Endothelial cell of umbilical vein (primary cell): ENCODE measurements at regions not wholly inside any gene's neighbourhood (a gene's known extent, or its start where the extent isn't known, plus 50 kb on each side); places are given as distances from the start of the nearest gene placed in this dataset.

Experiments
- BruUV-seq: library from RNA; stranded (reverse); fragments of 400-500 nt; replicated peaks from 2 replicates; lab custom pipeline; 2021; lab: Mats Ljungman, UMichigan
- CTCF ChIA-PET: fragments of 300-600, 350-600 bp; sonication (Branson Sonifier 250); formaldehyde crosslinking; loops from one replicate; lab custom pipeline; 2021; ENCODE audit warnings: antibody characterized with exemption, inconsistent platforms; lab: Charles Lee
- POLR2A ChIA-PET: fragments of 300-600, 350-600 bp; sonication (Branson Sonifier 250); formaldehyde crosslinking; loops from one replicate; lab custom pipeline; 2021; ENCODE audit warnings: antibody characterized with exemption, inconsistent platforms; lab: Charles Lee
- DNase-seq: peaks from one replicate; pipeline ENCODE4 v3.0.0-alpha.2; 2011; ENCODE audit warnings: low read depth, low spot score
- FAIRE-seq: peaks from 2 replicates; lab custom pipeline; 2011; peaks lifted over from hg19 to GRCh38; lab: Jason Lieb, UNC
- H2AFZ ChIP-seq: 2 replicates; pipeline ENCODE4 v1.6.0; 2012; ENCODE audit warnings: low read depth, low read length, control low read depth, inconsistent platforms
- H3K27ac ChIP-seq: 2 replicates; pipeline ENCODE4 v1.5.1; 2011; ENCODE audit warnings: low read depth, mild to moderate bottlenecking, control low read depth, low read length, moderate library complexity; ENCODE audit not compliant: insufficient read depth
- H3K27me3 ChIP-seq, 2 experiments: 2 replicates each; pipeline versions ENCODE4 v1.6.0 to v1.6.1; 2011; ENCODE audit warnings: low read length in 2 of 2, mixed read lengths in 1 of 2; ENCODE audit not compliant: control insufficient read depth in 2 of 2, insufficient read depth in 2 of 2
- H3K36me3 ChIP-seq, 2 experiments: 2 replicates in 1 of 2; 3 replicates in 1 of 2; pipeline ENCODE4 v1.5.1; 2011; ENCODE audit warnings: low read length in 2 of 2, mild to moderate bottlenecking in 1 of 2, moderate library complexity in 1 of 2; ENCODE audit not compliant: control insufficient read depth in 2 of 2, insufficient read depth in 2 of 2; ENCODE audit errors: extremely low read depth in 1 of 2
- H3K4me1 ChIP-seq: 3 replicates; pipeline ENCODE4 v1.5.1; 2011; ENCODE audit warnings: mild to moderate bottlenecking, low read length; ENCODE audit not compliant: control insufficient read depth, insufficient read depth; ENCODE audit errors: extremely low read depth
- H3K4me2 ChIP-seq: 2 replicates; pipeline ENCODE4 v1.6.1; 2011; ENCODE audit warnings: low read length, control low read depth, mixed read lengths; ENCODE audit not compliant: insufficient read depth
- H3K4me3 ChIP-seq, 3 experiments: fragments of 200-600 bp in 1 of 3; sonication (generic), shearing (Covaris generic) in 1 of 3; replicated peaks in 1 of 3; 2 replicates each; pipeline ENCODE4 v1.5.1; 2011 to 2016; ENCODE audit warnings: control low read depth in 3 of 3, low read length in 3 of 3, mild to moderate bottlenecking in 2 of 3, inconsistent platforms in 1 of 3, low read depth in 1 of 3, moderate library complexity in 1 of 3; ENCODE audit not compliant: insufficient read depth in 1 of 3
- H3K79me2 ChIP-seq: 2 replicates; pipeline ENCODE4 v1.6.0; 2012; ENCODE audit warnings: low read length, inconsistent platforms; ENCODE audit not compliant: control insufficient read depth, insufficient read depth
- H3K9ac ChIP-seq: replicated peaks from 2 replicates; pipeline ENCODE3; 2011; ENCODE audit warnings: low read length, control low read depth; ENCODE audit not compliant: insufficient read depth; ENCODE audit errors: extremely low read depth
- H3K9me1 ChIP-seq: replicated peaks from 3 replicates; pipeline ENCODE4 v1.6.0; 2011; ENCODE audit warnings: mild to moderate bottlenecking, low read length; ENCODE audit not compliant: control insufficient read depth, insufficient read depth; ENCODE audit errors: extremely low read depth
- H3K9me3 ChIP-seq: replicated peaks from 2 replicates; pipeline ENCODE4 v1.5.1; 2012; ENCODE audit warnings: low read length, inconsistent platforms; ENCODE audit not compliant: control insufficient read depth, insufficient read depth
- H4K20me1 ChIP-seq: replicated peaks from 2 replicates; pipeline ENCODE3; 2011; ENCODE audit warnings: mild to moderate bottlenecking, low read length; ENCODE audit not compliant: control insufficient read depth, insufficient read depth; ENCODE audit errors: extremely low read depth
- EZH2 ChIP-seq: IDR thresholded peaks from 2 replicates; pipeline ENCODE4 v1.6.1; 2012; ENCODE audit warnings: borderline replicate concordance, low read depth, mild to moderate bottlenecking, moderate library complexity, low read length, inconsistent platforms; ENCODE audit not compliant: severe bottlenecking
- FOS ChIP-seq: IDR thresholded peaks from 2 replicates; pipeline ENCODE4 v1.6.1; 2011; ENCODE audit warnings: mild to moderate bottlenecking, low read length, moderate library complexity, borderline replicate concordance; ENCODE audit not compliant: insufficient read depth
- GATA2 ChIP-seq: IDR thresholded peaks from 2 replicates; pipeline ENCODE4 v1.7.0; 2011; ENCODE audit warnings: low read depth, mild to moderate bottlenecking, moderate library complexity, mixed read lengths, low read length; ENCODE audit not compliant: insufficient read length, insufficient read depth
- JUN ChIP-seq: IDR thresholded peaks from 2 replicates; pipeline ENCODE4 v1.6.1; 2011; ENCODE audit warnings: borderline replicate concordance, low read depth; ENCODE audit not compliant: insufficient read length, insufficient read depth
- MYC ChIP-seq: IDR thresholded peaks from one replicate; pipeline ENCODE4 v1.6.1; 2011; ENCODE audit warnings: mild to moderate bottlenecking, low read depth, low read length
- POLR2A ChIP-seq: IDR thresholded peaks from 2 replicates; pipeline ENCODE4 v1.6.1; 2012; ENCODE audit warnings: low read depth, mild to moderate bottlenecking, control low read depth, low read length
- POLR2AphosphoS5 ChIP-seq: IDR thresholded peaks from 2 replicates; pipeline ENCODE4 v1.6.1; 2012; ENCODE audit warnings: low read depth, mild to moderate bottlenecking, control low read depth, low read length, moderate library complexity; ENCODE audit not compliant: insufficient read depth
- dilution Hi-C: fragments of 300-500 bp; cut with MboI; formaldehyde crosslinking; loops from one replicate; pipeline ENCODE4 v1.15.0; 2019; ENCODE audit warnings: low sequenced_read_pairs; ENCODE audit not compliant: extremely low pct_ligation_motif_present
- intact Hi-C: fragments of 100-400 bp; cut with micrococcal nuclease; formaldehyde crosslinking; loops from one replicate; pipeline ENCODE4 v1.10.0; 2022
- TF ChIP-seq, protein P1 (sequence below): IDR thresholded peaks from 2 replicates; pipeline ENCODE4 v1.6.1; 2011; ENCODE audit not compliant: insufficient read depth, insufficient read length
- TF ChIP-seq, protein P2 (sequence below), 2 donors: IDR thresholded peaks; 1 replicate in 1 of 2; 2 replicates in 1 of 2; pipeline ENCODE4 v1.5.1; 2011; ENCODE audit warnings: low read length in 2 of 2, mild to moderate bottlenecking in 2 of 2, moderate library complexity in 2 of 2, control low read depth in 1 of 2, inconsistent platforms in 1 of 2, low read depth in 1 of 2; ENCODE audit not compliant: insufficient read depth in 1 of 2; ENCODE audit errors: extremely low read depth in 1 of 2

DNA sequence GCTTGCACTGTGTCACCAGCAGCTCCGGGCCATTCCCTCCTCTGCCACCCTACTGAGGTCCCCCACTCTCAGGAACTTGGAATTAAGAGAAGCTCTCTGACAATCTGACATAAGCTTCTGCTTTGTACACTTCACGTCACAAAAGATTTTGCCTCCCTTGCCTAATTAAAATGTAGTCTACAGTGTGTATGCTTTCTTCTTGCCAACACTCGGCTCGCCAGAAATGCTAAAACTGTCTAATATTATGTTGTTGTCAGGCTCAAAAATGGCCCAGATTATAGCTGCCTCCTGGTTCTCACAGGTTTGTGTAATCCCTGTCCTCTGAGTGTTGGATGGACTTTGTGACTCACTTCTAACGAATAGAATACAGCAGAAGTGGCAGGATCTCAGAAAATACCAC is 474.7 kb downstream of the MBD2 start:
- BruUV-seq, result no TSS peak
- CTCF ChIA-PET, result no interaction called here
- TF ChIP-seq, protein P1, sequence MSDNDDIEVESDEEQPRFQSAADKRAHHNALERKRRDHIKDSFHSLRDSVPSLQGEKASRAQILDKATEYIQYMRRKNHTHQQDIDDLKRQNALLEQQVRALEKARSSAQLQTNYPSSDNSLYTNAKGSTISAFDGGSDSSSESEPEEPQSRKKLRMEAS, result no peak
- no peak for TF ChIP-seq MYC
- no peak for TF ChIP-seq EZH2
- no peak for TF ChIP-seq POLR2A
- TF ChIP-seq JUN, result no peak
- no peak for TF ChIP-seq FOS
- no peak for TF ChIP-seq GATA2
- TF ChIP-seq POLR2AphosphoS5, result no peak
- TF ChIP-seq, protein P2, sequence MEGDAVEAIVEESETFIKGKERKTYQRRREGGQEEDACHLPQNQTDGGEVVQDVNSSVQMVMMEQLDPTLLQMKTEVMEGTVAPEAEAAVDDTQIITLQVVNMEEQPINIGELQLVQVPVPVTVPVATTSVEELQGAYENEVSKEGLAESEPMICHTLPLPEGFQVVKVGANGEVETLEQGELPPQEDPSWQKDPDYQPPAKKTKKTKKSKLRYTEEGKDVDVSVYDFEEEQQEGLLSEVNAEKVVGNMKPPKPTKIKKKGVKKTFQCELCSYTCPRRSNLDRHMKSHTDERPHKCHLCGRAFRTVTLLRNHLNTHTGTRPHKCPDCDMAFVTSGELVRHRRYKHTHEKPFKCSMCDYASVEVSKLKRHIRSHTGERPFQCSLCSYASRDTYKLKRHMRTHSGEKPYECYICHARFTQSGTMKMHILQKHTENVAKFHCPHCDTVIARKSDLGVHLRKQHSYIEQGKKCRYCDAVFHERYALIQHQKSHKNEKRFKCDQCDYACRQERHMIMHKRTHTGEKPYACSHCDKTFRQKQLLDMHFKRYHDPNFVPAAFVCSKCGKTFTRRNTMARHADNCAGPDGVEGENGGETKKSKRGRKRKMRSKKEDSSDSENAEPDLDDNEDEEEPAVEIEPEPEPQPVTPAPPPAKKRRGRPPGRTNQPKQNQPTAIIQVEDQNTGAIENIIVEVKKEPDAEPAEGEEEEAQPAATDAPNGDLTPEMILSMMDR (IDR thresholded peaks at IDR 0.05; ENCODE audit: extremely low read depth in 1 of 2, insufficient read depth in 1 of 2, low read depth in 1 of 2, low read length in 2 of 2), result no peak
- H2AFZ ChIP-seq, result no peak overlapping the region
- H3K79me2 ChIP-seq, result no peaks in the 10 kb centered on the region
- no peak overlapping the region for H3K4me3 ChIP-seq
- dilution Hi-C loops (no loop called here), intact Hi-C loops (no loop called here)
- H3K9ac ChIP-seq, result no peak overlapping the region
- H3K27me3 ChIP-seq, result no peaks in the 10 kb centered on the region
- POLR2A ChIA-PET, result no interaction called here
- DNase-seq, result no peak
- no peak overlapping the region for H3K4me2 ChIP-seq
- no peaks in the 10 kb centered on the region for H3K36me3 ChIP-seq
- H3K27ac ChIP-seq, result no peak overlapping the region
- no peaks in the 10 kb centered on the region for H4K20me1 ChIP-seq
- H3K4me1 ChIP-seq, result no peaks in the 10 kb centered on the region
- FAIRE-seq, result no peak
- H3K9me3 ChIP-seq, result no peaks in the 10 kb centered on the region
- no peaks in the 10 kb centered on the region for H3K9me1 ChIP-seq
